ENCODE measurements at regions not wholly inside any gene's neighbourhood (a gene's known extent, or its start where the extent isn't known, plus 50 kb on each side); places are given as distances from the start of the nearest gene placed in this dataset.

DNA sequence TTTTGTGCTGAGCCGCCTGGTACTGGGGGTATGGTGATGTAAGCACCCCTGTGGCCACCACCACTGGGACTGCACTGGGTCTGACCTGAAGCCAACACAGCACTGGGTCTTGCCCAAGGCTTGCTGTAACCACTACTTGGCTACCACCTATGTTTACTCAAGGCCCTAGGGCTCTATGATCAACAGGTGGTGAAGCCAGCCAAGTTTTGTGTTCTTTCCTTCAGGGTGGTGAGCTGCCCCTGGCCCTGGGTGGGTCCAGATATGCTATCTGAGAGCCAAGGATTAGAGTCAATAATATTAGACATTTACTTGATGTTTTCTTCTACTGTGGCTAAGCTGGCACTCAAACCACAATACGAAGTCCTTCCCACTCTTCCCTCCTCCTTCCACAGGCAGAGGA is 55.1 kb upstream of the PAGE4 start:
- in situ Hi-C loops (cut with MboI; ENCODE audit: low pct_unique_long_range_greater_than_20kb, low sequenced_read_pairs, unreplicated experiment) = no loop called here
- TF ChIP-seq, protein P1, sequence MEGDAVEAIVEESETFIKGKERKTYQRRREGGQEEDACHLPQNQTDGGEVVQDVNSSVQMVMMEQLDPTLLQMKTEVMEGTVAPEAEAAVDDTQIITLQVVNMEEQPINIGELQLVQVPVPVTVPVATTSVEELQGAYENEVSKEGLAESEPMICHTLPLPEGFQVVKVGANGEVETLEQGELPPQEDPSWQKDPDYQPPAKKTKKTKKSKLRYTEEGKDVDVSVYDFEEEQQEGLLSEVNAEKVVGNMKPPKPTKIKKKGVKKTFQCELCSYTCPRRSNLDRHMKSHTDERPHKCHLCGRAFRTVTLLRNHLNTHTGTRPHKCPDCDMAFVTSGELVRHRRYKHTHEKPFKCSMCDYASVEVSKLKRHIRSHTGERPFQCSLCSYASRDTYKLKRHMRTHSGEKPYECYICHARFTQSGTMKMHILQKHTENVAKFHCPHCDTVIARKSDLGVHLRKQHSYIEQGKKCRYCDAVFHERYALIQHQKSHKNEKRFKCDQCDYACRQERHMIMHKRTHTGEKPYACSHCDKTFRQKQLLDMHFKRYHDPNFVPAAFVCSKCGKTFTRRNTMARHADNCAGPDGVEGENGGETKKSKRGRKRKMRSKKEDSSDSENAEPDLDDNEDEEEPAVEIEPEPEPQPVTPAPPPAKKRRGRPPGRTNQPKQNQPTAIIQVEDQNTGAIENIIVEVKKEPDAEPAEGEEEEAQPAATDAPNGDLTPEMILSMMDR (IDR thresholded peaks at IDR 0.05; ENCODE audit: extremely low read depth, insufficient read depth, missing control alignments) = no peak
- DNase-seq (ENCODE audit: low spot score) = no peak

- in situ Hi-C loops (cut with MboI; ENCODE audit: low pct_unique_long_range_greater_than_20kb, low sequenced_read_pairs, unreplicated experiment) = no loop called here
- TF ChIP-seq, protein P1 (IDR thresholded peaks at IDR 0.05; ENCODE audit: extremely low read depth, insufficient read depth, missing control alignments) = no peak
- no peak for DNase-seq (ENCODE audit: low spot score)
Observed at GRCh38 chrX:49767236-49767635, 61.9 kb upstream of the PAGE4 start.

- TF ChIP-seq, protein P1 (IDR thresholded peaks at IDR 0.05; ENCODE audit: extremely low read depth, insufficient read depth, missing control alignments) = no peak
Observed at GRCh38 chrX:49762175-49762720, 66.5 kb upstream of the PAGE1 start.

DNA sequence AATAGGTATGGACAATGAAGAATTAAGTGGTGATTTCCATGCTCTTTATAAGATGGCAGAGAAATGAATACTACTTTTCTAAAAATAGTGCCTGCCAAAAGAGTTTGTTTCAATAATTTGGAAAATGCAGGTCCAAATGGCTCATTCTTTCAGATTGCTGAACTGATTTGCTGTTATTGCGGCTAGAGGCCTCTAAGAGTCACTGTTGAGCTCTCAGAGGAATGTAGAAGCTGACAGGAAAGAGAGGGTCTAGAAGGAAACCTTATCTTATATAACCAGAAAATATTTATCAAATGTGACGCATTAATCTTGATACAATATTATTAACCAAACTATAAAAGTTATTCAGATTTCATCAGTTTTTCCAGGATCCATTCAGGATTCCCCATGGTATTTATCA is 65.7 kb upstream of the PAGE1 start:
- in situ Hi-C loops (cut with MboI; ENCODE audit: low pct_unique_long_range_greater_than_20kb, low sequenced_read_pairs, unreplicated experiment) = no loop called here
- peak; percentile 16 for DNase-seq (ENCODE audit: low spot score)
- TF ChIP-seq, protein P1 (IDR thresholded peaks at IDR 0.05; ENCODE audit: extremely low read depth, insufficient read depth, missing control alignments) = peak; percentile 58

More at GRCh38 chrX:49762175-49762720, 66.5 kb upstream of the PAGE1 start:
- in situ Hi-C loops (cut with MboI; ENCODE audit: low pct_unique_long_range_greater_than_20kb, low sequenced_read_pairs, unreplicated experiment) = no loop called here
- DNase-seq (ENCODE audit: low spot score) = no peak

DNA sequence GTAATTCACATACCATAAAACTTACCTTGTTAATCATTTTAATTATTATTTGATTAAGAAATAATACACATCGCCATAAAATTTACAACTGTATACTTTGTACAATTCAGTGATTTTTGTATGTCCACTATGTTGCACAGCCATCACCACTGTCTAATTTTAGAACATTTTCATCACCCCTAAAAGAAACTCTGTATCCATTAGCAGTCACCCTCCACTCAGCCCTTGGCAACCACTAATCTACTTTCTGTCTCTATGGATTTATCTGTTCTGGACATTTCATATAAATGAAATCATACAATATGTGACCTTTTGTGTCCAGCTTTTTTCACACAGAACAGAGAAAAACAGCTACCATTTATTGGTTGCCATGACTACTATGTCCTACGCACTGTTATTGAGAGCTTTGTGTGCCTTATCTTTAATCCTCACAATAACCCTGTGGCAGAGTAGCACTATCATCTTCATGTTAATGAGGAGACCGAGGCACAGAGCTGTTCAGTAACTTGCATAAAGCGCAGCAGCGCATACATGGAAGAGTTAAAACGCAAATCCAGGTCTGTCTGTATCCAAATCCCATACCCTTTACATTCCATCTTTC is 64.6 kb upstream of the PAGE1 start:
- TF ChIP-seq, protein P1 (IDR thresholded peaks at IDR 0.05; ENCODE audit: extremely low read depth, insufficient read depth, missing control alignments) = no peak
- DNase-seq (ENCODE audit: low spot score) = no peak
- in situ Hi-C loops (cut with MboI; ENCODE audit: low pct_unique_long_range_greater_than_20kb, low sequenced_read_pairs, unreplicated experiment) = no loop called here

- TF ChIP-seq, protein P1 (IDR thresholded peaks at IDR 0.05; ENCODE audit: extremely low read depth, insufficient read depth, missing control alignments) = no peak
- DNase-seq (ENCODE audit: low spot score) = no peak
- in situ Hi-C loops (cut with MboI; ENCODE audit: low pct_unique_long_range_greater_than_20kb, low sequenced_read_pairs, unreplicated experiment) = no loop called here
Observed at GRCh38 chrX:49756692-49757091, 60.9 kb upstream of the PAGE1 start.
